MCF 10A (cell line): ENCODE measurements at regions not wholly inside any gene's neighbourhood (a gene's known extent, or its start where the extent isn't known, plus 50 kb on each side); places are given as distances from the start of the nearest gene placed in this dataset.

ENCODE experiments used
- BruUV-seq: library from RNA; stranded (reverse); fragments of 400-500 nt; replicated peaks from 2 replicates; lab custom pipeline; 2021; lab: Mats Ljungman, UMichigan
- CTCF ChIA-PET: fragments of 300-600 bp; sonication (Branson Sonifier 250); formaldehyde crosslinking; extraction: SDS; loops from one replicate; lab custom pipeline; 2021; ENCODE audit warnings: antibody characterized with exemption, inconsistent platforms; lab: Yijun Ruan, JAX
- POLR2A ChIA-PET: fragments of 300-600, 350-650 bp; sonication (Branson Sonifier 250); formaldehyde crosslinking; extraction: SDS; loops from one replicate; lab custom pipeline; 2020; ENCODE audit warnings: antibody characterized with exemption, inconsistent platforms; lab: Yijun Ruan, JAX
- DNase-seq: peaks from one replicate; pipeline ENCODE4 v3.0.0-alpha.2; 2018; ENCODE audit not compliant: unreplicated experiment
- H3K27ac Mint-ChIP-seq: one replicate; pipeline ENCODE4 v1.8.0; 2022; ENCODE audit warnings: mild to moderate bottlenecking, low read depth, mixed read lengths; ENCODE audit not compliant: unreplicated experiment
- H3K27me3 Mint-ChIP-seq: one replicate; pipeline ENCODE4 v1.8.0; 2022; ENCODE audit warnings: mixed read lengths; ENCODE audit not compliant: insufficient read depth, unreplicated experiment
- H3K36me3 Mint-ChIP-seq: one replicate; pipeline ENCODE4 v1.8.0; 2022; ENCODE audit warnings: mild to moderate bottlenecking, moderate library complexity, mixed read lengths; ENCODE audit not compliant: insufficient read depth, unreplicated experiment
- H3K4me1 Mint-ChIP-seq: one replicate; pipeline ENCODE4 v1.8.0; 2022; ENCODE audit warnings: mixed read lengths; ENCODE audit not compliant: insufficient read depth, unreplicated experiment
- H3K4me3 Mint-ChIP-seq: one replicate; pipeline ENCODE4 v1.8.0; 2022; ENCODE audit warnings: mild to moderate bottlenecking, moderate library complexity, mixed read lengths; ENCODE audit not compliant: unreplicated experiment
- H3K9me3 Mint-ChIP-seq: one replicate; pipeline ENCODE4 v1.8.0; 2022; ENCODE audit warnings: mixed read lengths; ENCODE audit not compliant: unreplicated experiment
- intact Hi-C: fragments of 100-400 bp; cut with micrococcal nuclease; formaldehyde crosslinking; loops from 2 replicates; pipeline ENCODE4 v1.14.1; 2022
- TF ChIP-seq, protein P1 (sequence below): fragments of 200-600 bp; IDR thresholded peaks from one replicate; pipeline ENCODE4 v1.8.0; 2022; ENCODE audit warnings: antibody characterized with exemption, mild to moderate bottlenecking; ENCODE audit not compliant: unreplicated experiment

DNA sequence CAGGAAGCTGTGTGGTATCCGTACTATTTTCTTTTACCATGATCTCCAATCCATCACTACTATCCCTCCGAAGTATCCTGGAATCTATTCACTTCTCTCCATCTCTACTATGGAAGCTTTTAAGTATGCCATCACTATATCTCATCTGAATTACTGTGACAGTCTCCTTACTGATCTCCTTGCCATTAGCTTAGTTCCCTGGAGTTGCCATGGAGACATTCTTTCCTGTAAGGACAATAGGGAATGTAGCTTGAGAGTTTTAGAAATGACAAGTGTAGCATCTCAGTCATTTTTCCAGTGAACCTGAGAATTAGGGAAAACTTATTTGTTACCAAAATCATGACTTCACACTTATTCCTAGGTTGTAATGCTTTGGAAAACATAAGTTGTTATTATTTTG, 86.3 kb downstream of the HPGD start:
- POLR2A ChIA-PET = interaction anchor here (0.7 to 1.8 kb wide), 2 partner anchors 13 to 30 kb away, joined by 3 to 6 read pairs; no protein-coding TSS in a partner anchor
- intact Hi-C loops = no loop called here
- TF ChIP-seq, protein P1, sequence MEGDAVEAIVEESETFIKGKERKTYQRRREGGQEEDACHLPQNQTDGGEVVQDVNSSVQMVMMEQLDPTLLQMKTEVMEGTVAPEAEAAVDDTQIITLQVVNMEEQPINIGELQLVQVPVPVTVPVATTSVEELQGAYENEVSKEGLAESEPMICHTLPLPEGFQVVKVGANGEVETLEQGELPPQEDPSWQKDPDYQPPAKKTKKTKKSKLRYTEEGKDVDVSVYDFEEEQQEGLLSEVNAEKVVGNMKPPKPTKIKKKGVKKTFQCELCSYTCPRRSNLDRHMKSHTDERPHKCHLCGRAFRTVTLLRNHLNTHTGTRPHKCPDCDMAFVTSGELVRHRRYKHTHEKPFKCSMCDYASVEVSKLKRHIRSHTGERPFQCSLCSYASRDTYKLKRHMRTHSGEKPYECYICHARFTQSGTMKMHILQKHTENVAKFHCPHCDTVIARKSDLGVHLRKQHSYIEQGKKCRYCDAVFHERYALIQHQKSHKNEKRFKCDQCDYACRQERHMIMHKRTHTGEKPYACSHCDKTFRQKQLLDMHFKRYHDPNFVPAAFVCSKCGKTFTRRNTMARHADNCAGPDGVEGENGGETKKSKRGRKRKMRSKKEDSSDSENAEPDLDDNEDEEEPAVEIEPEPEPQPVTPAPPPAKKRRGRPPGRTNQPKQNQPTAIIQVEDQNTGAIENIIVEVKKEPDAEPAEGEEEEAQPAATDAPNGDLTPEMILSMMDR = no peak
- H3K9me3 Mint-ChIP-seq = no peaks in the 10 kb centered on the region
- H3K36me3 Mint-ChIP-seq = no peaks in the 10 kb centered on the region
- H3K4me1 Mint-ChIP-seq = peaks cover 15% of the 10 kb centered on the region
- H3K27ac Mint-ChIP-seq = no peak overlapping the region
- no peak for DNase-seq
- CTCF ChIA-PET = no interaction called here
- BruUV-seq = no TSS peak
- H3K4me3 Mint-ChIP-seq = no peak overlapping the region
- no peaks in the 10 kb centered on the region for H3K27me3 Mint-ChIP-seq

DNA sequence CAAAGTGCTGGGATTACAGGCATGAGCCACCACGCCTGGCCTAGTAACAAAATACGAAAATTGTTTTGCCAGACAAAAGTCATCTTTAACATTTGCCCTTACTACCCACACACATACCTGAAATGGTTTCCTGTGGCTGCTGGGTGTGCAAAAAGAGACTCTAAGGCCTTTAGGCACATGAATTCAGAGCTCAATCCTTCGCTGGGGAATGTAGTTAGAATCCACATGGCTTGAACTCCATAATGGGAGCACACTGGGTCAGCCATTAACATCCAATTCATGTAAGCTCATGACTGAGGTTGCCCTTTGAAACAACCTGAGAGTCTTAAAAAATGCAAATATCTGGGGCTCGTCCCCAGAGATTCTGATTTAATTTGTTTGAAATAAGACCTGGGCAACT, 87.8 kb downstream of the HPGD start:
- Mint-ChIP-seq H3K4me3 (no peak overlapping the region), H3K27me3 (no peaks in the 10 kb centered on the region), H3K27ac (no peak overlapping the region), H3K36me3 (no peaks in the 10 kb centered on the region), H3K4me1 (peaks cover 15% of the 10 kb centered on the region), H3K9me3 (no peaks in the 10 kb centered on the region)
- intact Hi-C loops = no loop called here
- TF ChIP-seq, protein P1 = no peak
- ChIA-PET CTCF (interaction anchor here (0.6 to 1.2 kb wide), 2 partner anchors 79 to 87 kb away, joined by 3 to 4 read pairs; no protein-coding TSS in a partner anchor), POLR2A (no interaction called here)
- no peak for DNase-seq
- BruUV-seq = no TSS peak

DNA sequence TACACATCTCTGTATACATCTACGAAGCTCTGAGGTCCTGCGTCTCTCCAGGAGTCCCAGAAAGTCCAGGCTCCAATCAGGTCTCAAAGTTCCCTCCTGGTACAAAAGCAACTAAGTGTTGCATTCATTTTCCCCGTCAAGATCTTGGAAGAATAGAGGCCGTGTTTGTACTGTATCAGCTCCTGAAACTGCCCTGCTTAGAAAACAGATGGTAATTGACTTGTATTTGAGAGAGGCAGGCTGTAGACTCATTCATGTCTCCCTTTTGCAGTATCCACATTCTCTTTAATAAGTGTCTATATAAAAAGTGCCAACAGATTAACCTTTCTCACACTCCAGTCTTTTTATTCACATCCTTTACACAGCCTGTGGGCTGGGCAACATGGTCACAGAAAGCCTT, 91.7 kb downstream of the HPGD start:
- H3K27me3 Mint-ChIP-seq = no peaks in the 10 kb centered on the region
- no peak overlapping the region for H3K27ac Mint-ChIP-seq
- ChIA-PET POLR2A (no interaction called here), CTCF (no interaction called here)
- intact Hi-C loops = no loop called here
- no peaks in the 10 kb centered on the region for H3K9me3 Mint-ChIP-seq
- H3K4me3 Mint-ChIP-seq = no peak overlapping the region
- no peak for DNase-seq
- TF ChIP-seq, protein P1 = no peak
- BruUV-seq = no TSS peak
- no peaks in the 10 kb centered on the region for H3K4me1 Mint-ChIP-seq
- H3K36me3 Mint-ChIP-seq = no peaks in the 10 kb centered on the region

DNA sequence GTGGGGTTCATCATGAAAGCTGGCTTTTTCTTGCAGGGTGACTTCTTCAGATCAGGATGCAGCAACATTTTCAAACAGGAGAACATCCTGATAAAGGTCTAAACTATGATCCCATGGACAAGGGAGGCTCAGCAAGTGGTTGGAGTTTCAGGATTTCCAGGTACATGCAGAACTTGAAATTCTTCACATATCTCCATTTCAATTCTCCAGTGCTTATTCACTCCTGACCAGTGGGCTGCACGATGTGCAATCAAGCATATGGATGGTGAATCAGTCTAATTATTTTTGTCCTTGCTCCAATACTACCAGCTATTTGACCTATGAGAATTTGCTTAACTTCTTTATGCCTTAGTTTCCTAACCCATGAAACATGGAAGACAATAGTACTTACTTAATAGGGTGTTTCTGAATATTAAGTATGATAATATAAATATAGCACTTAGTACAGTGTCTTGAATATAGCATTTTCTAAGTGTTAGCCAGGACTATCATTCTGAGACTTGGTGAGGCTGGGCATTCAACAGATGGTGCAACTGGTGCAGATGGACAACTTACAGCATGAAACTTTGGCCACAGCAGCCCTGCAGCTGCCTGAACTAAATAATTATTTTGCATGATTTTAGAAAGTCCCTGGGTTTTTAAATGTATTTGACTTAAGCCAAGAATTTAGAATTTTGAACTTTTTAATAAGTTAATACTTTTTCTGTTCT, 92.4 kb downstream of the HPGD start:
- ChIA-PET CTCF (no interaction called here), POLR2A (no interaction called here)
- TF ChIP-seq, protein P1 = no peak
- Mint-ChIP-seq H3K9me3 (no peaks in the 10 kb centered on the region), H3K4me3 (no peak overlapping the region), H3K27me3 (no peaks in the 10 kb centered on the region), H3K27ac (no peak overlapping the region), H3K36me3 (no peaks in the 10 kb centered on the region), H3K4me1 (no peaks in the 10 kb centered on the region)
- DNase-seq = no peak
- no TSS peak for BruUV-seq
- intact Hi-C loops = no loop called here
